HG02973 (cell line): ENCODE measurements at regions not wholly inside any gene's neighbourhood (a gene's known extent, or its start where the extent isn't known, plus 50 kb on each side); places are given as distances from the start of the nearest gene placed in this dataset.

ENCODE experiments used
- ATAC-seq: cut with Tn5 transposase; IDR thresholded peaks from one replicate; pipeline ENCODE4 v1.9.1; 2021; ENCODE audit warnings: moderate library complexity; ENCODE audit not compliant: unreplicated experiment

DNA sequence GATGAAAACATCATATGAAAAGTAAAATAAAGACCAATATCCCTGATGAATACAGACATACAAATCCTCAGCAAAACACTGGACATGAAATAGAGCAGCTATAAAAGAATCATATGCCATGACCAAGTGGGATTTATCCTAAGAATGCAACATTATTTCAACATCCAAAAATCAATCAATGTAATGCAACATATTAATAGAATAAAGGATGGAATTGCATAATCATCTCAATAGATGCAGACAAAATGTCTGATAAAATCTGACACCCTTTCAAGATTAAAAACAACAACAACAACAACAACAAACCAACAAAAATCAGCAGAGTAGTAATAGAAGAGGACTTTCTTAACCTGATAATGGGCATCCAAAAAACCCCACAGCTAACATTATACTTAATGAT is 63.8 kb upstream of the IL1R1 start:
- no peak for ATAC-seq

DNA sequence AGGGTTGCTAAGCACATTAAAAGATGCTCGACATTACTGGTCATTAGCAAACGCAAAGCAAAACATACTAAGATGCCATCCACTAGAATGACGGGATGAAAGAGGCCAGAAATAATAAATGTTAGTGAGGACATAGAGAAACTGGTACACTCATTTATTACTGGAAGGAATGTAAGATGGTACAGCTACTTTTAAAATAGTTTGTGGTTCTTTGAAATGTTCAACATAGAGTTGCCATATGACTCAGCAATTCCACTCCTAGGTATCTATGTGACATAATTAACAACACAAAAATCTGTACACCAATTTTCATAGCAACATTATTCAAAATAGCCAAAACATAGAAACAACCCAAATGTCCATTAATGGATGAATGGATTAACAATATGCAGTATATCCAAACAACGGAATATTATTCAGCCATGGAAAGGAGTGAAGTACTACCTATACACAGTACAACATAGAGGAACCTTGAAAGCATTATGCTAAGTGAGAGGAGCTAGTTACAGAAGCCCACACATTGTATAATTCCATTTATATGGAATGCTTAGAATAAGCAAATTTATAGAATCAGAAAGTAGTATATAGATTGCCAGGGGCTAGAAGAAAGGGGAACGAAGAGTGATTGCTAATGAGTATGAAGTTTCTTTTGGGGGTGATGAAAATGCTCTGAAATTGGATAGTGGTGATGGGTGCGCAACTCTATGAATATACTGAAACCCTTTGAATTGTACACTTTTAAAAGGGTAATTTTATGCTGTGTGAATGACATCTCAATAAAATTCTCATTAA is 61.9 kb upstream of the IL1R1 start:
- ATAC-seq, result no peak

DNA sequence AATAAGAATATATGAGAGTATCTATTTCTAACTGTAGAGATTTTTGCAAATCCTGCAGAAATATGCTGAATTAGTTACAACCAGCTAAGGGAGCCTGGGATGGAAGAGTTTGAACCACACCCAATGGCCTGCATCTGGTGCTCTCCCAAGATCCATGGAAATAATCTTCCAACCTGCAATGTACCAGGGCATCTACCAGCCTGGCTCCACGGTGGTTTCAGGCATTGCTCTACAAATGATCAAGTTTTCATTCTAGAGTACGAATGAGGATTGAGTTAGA is 61.4 kb upstream of the IL1R1 start:
- no peak for ATAC-seq

- ATAC-seq, result no peak
These were observed 60.9 kb upstream of the IL1R1 start for GRCh38 chr2:102081606-102082005.

GRCh38 chr2:102082571-102083392 is 59.8 kb upstream of the IL1R1 start:
- peak; percentile 76 for ATAC-seq

- peak; percentile 20 for ATAC-seq
These were observed 59.2 kb upstream of the IL1R1 start for GRCh38 chr2:102083393-102083703.

- ATAC-seq, result no peak
These were observed 57.9 kb upstream of the IL1R1 start for GRCh38 chr2:102084651-102085050.

DNA sequence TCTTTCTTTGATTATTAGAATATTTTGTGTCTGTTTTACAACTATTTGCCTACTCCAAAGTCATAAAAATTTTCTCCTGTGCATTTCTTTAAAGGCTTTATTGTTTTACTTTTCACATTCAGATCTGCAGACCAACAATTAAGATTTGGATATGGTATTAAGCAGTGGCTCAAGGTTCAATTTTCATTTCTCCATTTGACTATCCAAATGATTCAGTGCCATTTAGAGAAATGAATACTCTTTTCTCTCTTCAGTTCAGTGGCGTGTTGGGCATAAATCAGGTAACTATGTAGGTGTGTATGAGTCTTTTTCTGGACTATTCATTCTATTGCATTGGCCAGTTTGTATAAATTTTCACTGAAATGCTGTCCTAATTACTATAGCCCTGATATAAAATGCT is 57.3 kb upstream of the IL1R1 start:
- no peak for ATAC-seq

GRCh38 chr2:102086150-102086872 is 56.2 kb upstream of the IL1R1 start:
- ATAC-seq, result no peak

DNA sequence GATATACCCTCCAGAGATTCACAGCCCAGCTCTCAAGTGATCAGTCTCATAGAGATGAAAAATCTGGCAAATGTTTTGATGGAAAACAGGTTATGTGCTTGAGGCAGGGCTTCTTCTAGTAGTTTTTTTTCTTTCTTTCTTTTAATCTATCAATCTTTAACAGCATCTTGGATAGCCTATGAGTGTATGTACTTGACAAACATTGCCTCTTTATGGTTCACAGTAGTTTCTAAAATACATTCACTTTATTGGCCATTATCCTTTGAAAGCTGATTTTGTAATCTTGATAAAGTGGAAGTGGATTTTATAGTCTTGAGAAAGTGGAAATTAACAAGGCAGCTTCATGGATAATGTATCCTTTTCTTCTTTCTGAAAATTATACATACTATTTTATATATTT is 51.4 kb upstream of the IL1R1 start:
- no peak for ATAC-seq

- ATAC-seq, result no peak
These were observed 50.6 kb upstream of the IL1R1 start for GRCh38 chr2:102091908-102092307.

DNA sequence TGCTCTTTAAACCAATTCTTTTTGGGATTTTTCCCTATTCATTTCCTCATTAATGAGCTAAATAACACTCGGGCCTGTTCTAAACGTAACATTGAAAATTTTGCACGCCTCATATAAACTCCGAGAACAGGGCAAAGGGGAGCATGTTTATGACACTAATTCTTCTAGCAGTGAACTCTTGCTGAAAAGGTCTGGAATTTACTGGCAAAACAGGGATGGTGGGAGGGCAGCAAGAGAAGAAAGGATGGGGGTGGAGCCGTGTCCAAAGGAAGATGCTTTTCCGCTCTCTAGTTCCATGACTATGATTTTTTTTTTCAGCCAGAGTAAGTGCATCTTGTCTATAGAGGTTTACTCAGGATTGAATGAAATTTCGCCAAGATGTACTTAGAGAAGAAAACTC is 50.0 kb upstream of the IL1R1 start:
- no peak for ATAC-seq
